ENCODE measurements at regions not wholly inside any gene's neighbourhood (a gene's known extent, or its start where the extent isn't known, plus 50 kb on each side); places are given as distances from the start of the nearest gene placed in this dataset.

DNA sequence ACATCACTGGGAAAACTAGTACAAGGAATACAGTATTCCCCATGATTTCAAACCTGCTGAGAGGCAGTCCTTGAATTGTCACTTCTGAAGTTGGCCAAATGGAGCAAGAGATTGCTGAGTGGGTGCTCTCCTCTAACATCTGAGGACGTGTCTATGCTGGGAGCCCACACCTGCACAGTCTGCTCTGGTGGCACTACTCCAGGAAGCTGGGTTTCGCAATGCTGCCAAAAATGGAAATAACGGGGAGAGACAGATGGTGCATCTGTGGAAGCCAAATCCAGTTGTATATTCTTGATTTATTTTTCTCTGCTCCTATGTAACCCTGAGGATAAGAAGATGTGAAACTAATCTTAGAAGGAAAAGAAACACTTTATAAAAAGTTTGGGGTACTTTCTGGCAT, 240.1 kb upstream of the CTSO start:
- no peak for TF ChIP-seq POLR2A (IDR thresholded peaks at IDR 0.05)
- TF ChIP-seq, protein P1, sequence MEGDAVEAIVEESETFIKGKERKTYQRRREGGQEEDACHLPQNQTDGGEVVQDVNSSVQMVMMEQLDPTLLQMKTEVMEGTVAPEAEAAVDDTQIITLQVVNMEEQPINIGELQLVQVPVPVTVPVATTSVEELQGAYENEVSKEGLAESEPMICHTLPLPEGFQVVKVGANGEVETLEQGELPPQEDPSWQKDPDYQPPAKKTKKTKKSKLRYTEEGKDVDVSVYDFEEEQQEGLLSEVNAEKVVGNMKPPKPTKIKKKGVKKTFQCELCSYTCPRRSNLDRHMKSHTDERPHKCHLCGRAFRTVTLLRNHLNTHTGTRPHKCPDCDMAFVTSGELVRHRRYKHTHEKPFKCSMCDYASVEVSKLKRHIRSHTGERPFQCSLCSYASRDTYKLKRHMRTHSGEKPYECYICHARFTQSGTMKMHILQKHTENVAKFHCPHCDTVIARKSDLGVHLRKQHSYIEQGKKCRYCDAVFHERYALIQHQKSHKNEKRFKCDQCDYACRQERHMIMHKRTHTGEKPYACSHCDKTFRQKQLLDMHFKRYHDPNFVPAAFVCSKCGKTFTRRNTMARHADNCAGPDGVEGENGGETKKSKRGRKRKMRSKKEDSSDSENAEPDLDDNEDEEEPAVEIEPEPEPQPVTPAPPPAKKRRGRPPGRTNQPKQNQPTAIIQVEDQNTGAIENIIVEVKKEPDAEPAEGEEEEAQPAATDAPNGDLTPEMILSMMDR (IDR thresholded peaks at IDR 0.05) = no peak

Data from suprapubic skin (tissue), 3 donors.